ENCODE measurements at regions not wholly inside any gene's neighbourhood (a gene's known extent, or its start where the extent isn't known, plus 50 kb on each side); places are given as distances from the start of the nearest gene placed in this dataset.

DNA sequence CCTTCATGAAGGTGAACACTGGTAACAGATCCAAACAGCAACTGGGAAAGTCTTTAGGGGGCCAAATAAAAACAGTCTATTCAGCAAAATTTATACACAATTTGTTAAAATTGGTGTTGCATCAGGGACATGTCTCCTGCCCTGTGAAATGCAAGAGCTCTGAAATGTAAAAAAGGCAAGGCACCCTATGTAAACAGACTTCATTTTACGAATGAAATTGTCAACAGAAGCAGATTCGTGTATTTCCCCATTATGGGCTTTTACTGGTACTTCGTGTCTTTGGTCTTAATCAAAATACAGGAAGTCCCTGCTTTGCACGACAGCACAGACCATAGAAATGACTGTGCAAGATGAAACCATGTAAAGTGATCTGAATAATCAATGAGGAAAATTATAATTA is 127.3 kb upstream of the THBS1 start:
- no peak overlapping the region for H4K91ac ChIP-seq (replicated peaks; ENCODE audit: insufficient read length, low read length)
- 67% methylated on average over 4 of the region's 4 CpGs; no CpG with 5 or more reads in 1 of the 2 experiments for WGBS, 2 experiments (ENCODE audit: extremely low coverage in 1 of 2, insufficient coverage in 1 of 2, insufficient read length in 1 of 2, insufficient replicate concordance in 2 of 2, low coverage in 1 of 2, low lambda C conversion rate in 2 of 2, missing lambda C conversion rate in 1 of 2)
- H2BK15ac ChIP-seq (ENCODE audit: low read length) = no peak overlapping the region
- no peak for TF ChIP-seq RBBP5 (IDR thresholded peaks at IDR 0.05; ENCODE audit: borderline replicate concordance, low read depth, low read length)
- TF ChIP-seq MAFK (IDR thresholded peaks at IDR 0.05; ENCODE audit: low read depth, low read length) = peak; percentile 72; the same call in 1 of the 2 replicates
- H3K36me3 ChIP-seq (ENCODE audit: control insufficient read depth in 2 of 4, insufficient read depth in 4 of 4, low read length in 3 of 4) = no peaks in the 10 kb centered on the region
- no peak overlapping the region for H3K4me3 ChIP-seq (ENCODE audit: extremely low read depth in 1 of 4, insufficient read depth in 2 of 4, low read depth in 3 of 4, low read length in 4 of 4)
- no peak overlapping the region for H2BK5ac ChIP-seq (ENCODE audit: low read depth, low read length)
- H3K18ac ChIP-seq (ENCODE audit: extremely low read depth, low read length) = no peak overlapping the region
- H3K9me3 ChIP-seq (ENCODE audit: insufficient read depth in 2 of 2, low read depth in 1 of 2, low read length in 1 of 2) = peaks cover 0 to 5% of the 10 kb centered on the region in 2 experiments; a peak in 1 of 4 replicates
- no peak overlapping the region for H2BK12ac ChIP-seq (ENCODE audit: low read depth, low read length)
- ChIA-PET POLR2A (ENCODE audit: partially characterized antibody) (no interaction called here), CTCF (ENCODE audit: partially characterized antibody) (interaction anchor here (0.7 kb wide), 1 partner anchor 34 kb away, joined by 4 read pairs; no protein-coding TSS in a partner anchor)
- no peak overlapping the region for H2BK120ac ChIP-seq (replicated peaks; ENCODE audit: low read depth, low read length)
- H4K20me1 ChIP-seq (replicated peaks in 1 of 2; ENCODE audit: control insufficient read depth in 1 of 2, insufficient read depth in 2 of 2, low read length in 2 of 2) = no peaks in the 10 kb centered on the region
- H3K4ac ChIP-seq (replicated peaks; ENCODE audit: insufficient read length, low read depth, low read length) = no peak overlapping the region
- no peaks in the 10 kb centered on the region for H3K79me2 ChIP-seq (ENCODE audit: control insufficient read depth in 1 of 2, insufficient read depth in 2 of 2, low read length in 2 of 2)
- no peaks in the 10 kb centered on the region for H3K23me2 ChIP-seq (ENCODE audit: low read depth, low read length)
- no peak overlapping the region for H3K9ac ChIP-seq (replicated peaks in 1 of 4; ENCODE audit: extremely low read depth in 1 of 4, low read depth in 3 of 4, low read length in 3 of 4)
- H3K27ac ChIP-seq (ENCODE audit: low read depth, low read length) = no peak overlapping the region
- H2AFZ ChIP-seq (ENCODE audit: low read length) = no peak overlapping the region
- DNase-seq (ENCODE audit: low read depth in 1 of 2, low spot score in 2 of 2) (no peak), FAIRE-seq (no peak)
- H3K79me1 ChIP-seq (ENCODE audit: low read depth, low read length) = no peaks in the 10 kb centered on the region
- H4K8ac ChIP-seq (ENCODE audit: extremely low read depth, insufficient read depth, low read length) = no peak overlapping the region
- H3K14ac ChIP-seq (ENCODE audit: insufficient read length) = no peak overlapping the region
- no peaks in the 10 kb centered on the region for H3K4me1 ChIP-seq (replicated peaks in 1 of 4; ENCODE audit: control insufficient read depth in 3 of 4, insufficient read depth in 4 of 4, low read length in 3 of 4)
- H3K56ac ChIP-seq (replicated peaks; ENCODE audit: insufficient read length, low read depth, low read length) = no peak overlapping the region
- no peak overlapping the region for H3K23ac ChIP-seq (ENCODE audit: insufficient read length)
- no peak overlapping the region for H2BK20ac ChIP-seq (ENCODE audit: low read length)
- H3K27me3 ChIP-seq (replicated peaks in 1 of 4; ENCODE audit: control insufficient read depth in 3 of 4, extremely low read depth in 1 of 4, insufficient read depth in 3 of 4, low read length in 3 of 4) = no peaks in the 10 kb centered on the region
- H3K4me2 ChIP-seq (ENCODE audit: insufficient read depth in 1 of 2, low read depth in 2 of 2, low read length in 2 of 2) = no peak overlapping the region
- H4K5ac ChIP-seq (ENCODE audit: insufficient read length, low read depth, low read length) = no peak overlapping the region
- H2AK5ac ChIP-seq (ENCODE audit: low read depth, low read length) = no peak overlapping the region
